Esophagus muscularis mucosa (tissue), 4 donors: ENCODE measurements at regions not wholly inside any gene's neighbourhood (a gene's known extent, or its start where the extent isn't known, plus 50 kb on each side); places are given as distances from the start of the nearest gene placed in this dataset.
A peak's percentile ranks its signal among the peaks of the same experiment; 100 is the strongest.

Experiments
- DNase-seq: peaks from one replicate; pipeline ENCODE4 v3.0.0-alpha.2; 2017; ENCODE audit errors: extremely low spot score
- H3K27ac ChIP-seq, 4 donors: fragments of 200-600 bp; sonication (generic); replicated peaks in 1 of 4; 1 replicate in 3 of 4; 2 replicates in 1 of 4; pipeline ENCODE4 v1.5.1; 2016 to 2019; ENCODE audit warnings: mild to moderate bottlenecking in 1 of 4
- H3K27me3 ChIP-seq, 4 donors: fragments of 200-600 bp; sonication (generic); one replicate each; pipeline versions ENCODE4 v1.5.1 to v1.6.0; 2016 to 2019
- H3K36me3 ChIP-seq, 4 donors: fragments of 200-600 bp; sonication (generic); one replicate each; pipeline ENCODE4 v1.5.1; 2016 to 2019
- H3K4me1 ChIP-seq, 4 donors: fragments of 200-600 bp; sonication (generic); one replicate each; pipeline ENCODE4 v1.5.1; 2016 to 2019
- H3K4me3 ChIP-seq, 4 donors: fragments of 200-600 bp; sonication (generic); 1 replicate in 2 of 4; 2 replicates in 2 of 4; pipeline ENCODE4 v1.5.1; 2016 to 2019; ENCODE audit warnings: mild to moderate bottlenecking in 4 of 4, moderate library complexity in 1 of 4
- H3K9me3 ChIP-seq, 4 donors: fragments of 200-600 bp; sonication (generic); 1 replicate in 3 of 4; 2 replicates in 1 of 4; pipeline ENCODE4 v1.5.1; 2016 to 2019
- CTCF ChIP-seq, 3 experiments: fragments of 200-600 bp in 2 of 3; fragments of 450-650 bp in 1 of 3; sonication (generic) in 2 of 3; IDR thresholded peaks; one replicate each; pipeline ENCODE4 v1.5.1; 2017 to 2019; ENCODE audit warnings: antibody characterized with exemption in 3 of 3, mild to moderate bottlenecking in 2 of 3, moderate library complexity in 1 of 3
- EP300 ChIP-seq: sonication (generic); formaldehyde crosslinking; IDR thresholded peaks from one replicate; pipeline ENCODE4 v1.6.1; 2017; ENCODE audit warnings: antibody characterized with exemption
- POLR2A ChIP-seq: fragments of 450-650 bp; IDR thresholded peaks from one replicate; pipeline ENCODE4 v1.6.1; 2017; ENCODE audit warnings: antibody characterized with exemption, moderate library complexity, mild to moderate bottlenecking, low read depth
- POLR2AphosphoS5 ChIP-seq, 2 donors: sonication (generic); formaldehyde crosslinking; IDR thresholded peaks; one replicate each; pipeline ENCODE4 v1.6.1; 2017; ENCODE audit warnings: antibody characterized with exemption in 2 of 2
- WGBS: methylation state at CpG from one replicate; pipeline ENCODE4 v1.1.5; 2018; 5-methylcytosine and 5-hydroxymethylcytosine counted together
- intact Hi-C: fragments of 100-400 bp; cut with DNase I; formaldehyde crosslinking; loops from one replicate; pipeline ENCODE4 v1.15.1; 2023

- WGBS = 84% methylated on average over 7 of the region's 7 CpGs
- intact Hi-C loops = no loop called here
- DNase-seq = no peak
- Histone ChIP-seq H3K4me3 (no peak overlapping the region), H3K9me3 (no peaks in the 10 kb centered on the region), H3K27ac (no peak overlapping the region), H3K4me1 (no peaks in the 10 kb centered on the region), H3K36me3 (no peaks in the 10 kb centered on the region), H3K27me3 (no peaks in the 10 kb centered on the region)
- TF ChIP-seq CTCF (IDR thresholded peaks at IDR 0.05) (no peak), POLR2A (no peak), EP300 (no peak), POLR2AphosphoS5 (IDR thresholded peaks at IDR 0.05) (no peak)
Measured at GRCh38 chr4:176484301-176484984, 164.7 kb downstream of the SPCS3 start.

- WGBS = 95% methylated on average over 2 of the region's 2 CpGs
- H3K4me3 ChIP-seq = no peak overlapping the region
Measured at GRCh38 chr4:176489001-176489400, 169.2 kb downstream of the SPCS3 start.

GRCh38 chr4:176492646-176493302, 173.0 kb downstream of the SPCS3 start:
- intact Hi-C loops = no loop called here
- H3K9me3 ChIP-seq = no peaks in the 10 kb centered on the region
- TF ChIP-seq CTCF (IDR thresholded peaks at IDR 0.05) = no peak
- TF ChIP-seq POLR2A = no peak
- 12% methylated on average over 2 of the region's 2 CpGs for WGBS
- H3K27me3 ChIP-seq = no peaks in the 10 kb centered on the region
- peak overlapping the region in 1 of 4 donors; percentile 6 for H3K4me3 ChIP-seq
- no peak overlapping the region for H3K27ac ChIP-seq
- DNase-seq = no peak
- no peaks in the 10 kb centered on the region for H3K36me3 ChIP-seq
- no peaks in the 10 kb centered on the region for H3K4me1 ChIP-seq

More at GRCh38 chr4:176489001-176489400, 169.2 kb downstream of the SPCS3 start:
- H3K4me1 ChIP-seq = no peaks in the 10 kb centered on the region
- H3K27me3 ChIP-seq = no peaks in the 10 kb centered on the region
- H3K36me3 ChIP-seq = no peaks in the 10 kb centered on the region
- H3K27ac ChIP-seq = no peak overlapping the region
- DNase-seq = no peak
- intact Hi-C loops = no loop called here
- TF ChIP-seq POLR2AphosphoS5 (IDR thresholded peaks at IDR 0.05) (no peak), CTCF (IDR thresholded peaks at IDR 0.05) (no peak)
- no peaks in the 10 kb centered on the region for H3K9me3 ChIP-seq

GRCh38 chr4:176498617-176499256, 179.0 kb downstream of the SPCS3 start:
- Histone ChIP-seq H3K9me3 (no peaks in the 10 kb centered on the region), H3K4me1 (peaks cover 0 to 4% (median 0%) of the 10 kb centered on the region in 4 donors), H3K36me3 (no peaks in the 10 kb centered on the region), H3K4me3 (no peak overlapping the region), H3K27me3 (no peaks in the 10 kb centered on the region), H3K27ac (no peak overlapping the region)
- 46% methylated on average over 4 of the region's 4 CpGs for WGBS
- intact Hi-C loops = no loop called here
- DNase-seq = no peak
- no peak for TF ChIP-seq CTCF (IDR thresholded peaks at IDR 0.05)
- no peak for TF ChIP-seq POLR2A
- TF ChIP-seq EP300 = no peak
- no peak for TF ChIP-seq POLR2AphosphoS5 (IDR thresholded peaks at IDR 0.05)
